ENCODE measurements at regions not wholly inside any gene's neighbourhood (a gene's known extent, or its start where the extent isn't known, plus 50 kb on each side); places are given as distances from the start of the nearest gene placed in this dataset.

DNA sequence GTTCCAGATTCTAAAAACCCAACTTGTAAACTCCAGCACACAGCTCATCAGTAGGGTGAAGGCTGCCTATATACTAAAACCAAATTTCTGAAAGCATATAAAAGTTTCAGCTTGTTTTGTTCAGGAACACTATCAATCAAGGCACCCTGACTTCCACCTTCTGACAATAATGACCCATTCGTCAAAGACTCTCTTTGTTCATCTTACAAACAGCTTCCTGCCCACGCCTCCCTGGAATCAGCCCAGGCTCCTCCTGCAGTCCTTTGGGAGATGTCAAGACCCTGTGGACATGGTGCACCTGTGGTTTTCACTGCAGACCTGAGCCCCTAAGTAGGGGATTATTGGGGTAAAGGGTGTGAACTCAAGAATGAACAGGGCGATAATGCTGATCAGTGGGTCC lies 178.9 kb upstream of the CAMK1G start:
- TF ChIP-seq TAF1 (IDR thresholded peaks at IDR 0.05; ENCODE audit: borderline replicate concordance, low read depth, low read length) (no peak), POLR2AphosphoS5 (IDR thresholded peaks at IDR 0.05; ENCODE audit: low read depth, low read length) (no peak)

All from GM12892 (cell line).